CD8-positive, alpha-beta memory T cell (primary cell): ENCODE measurements at regions not wholly inside any gene's neighbourhood (a gene's known extent, or its start where the extent isn't known, plus 50 kb on each side); places are given as distances from the start of the nearest gene placed in this dataset.

ENCODE experiments used
- CTCF ChIA-PET: fragments of 350-600 bp; sonication (Branson Sonifier 250); formaldehyde crosslinking; loops from one replicate; lab custom pipeline; 2021; ENCODE audit warnings: antibody characterized with exemption; lab: Charles Lee
- POLR2A ChIA-PET: fragments of 350-600 bp; sonication (Branson Sonifier 250); formaldehyde crosslinking; loops from one replicate; lab custom pipeline; 2021; ENCODE audit warnings: antibody characterized with exemption; lab: Charles Lee
- DNase-seq, 5 donors: peaks; one replicate each; pipeline versions ENCODE4 v3.0.0 to v3.0.0-alpha.2; 2020 to 2022; ENCODE audit warnings: mixed read lengths in 1 of 5
- H3K27ac ChIP-seq: one replicate; pipeline ENCODE4 v1.7.0; 2013; ENCODE audit warnings: low read depth, mild to moderate bottlenecking, low read length, moderate library complexity
- H3K27me3 ChIP-seq: 2 replicates; pipeline ENCODE4 v1.7.0; 2013; ENCODE audit warnings: low read length, mild to moderate bottlenecking; ENCODE audit not compliant: insufficient read depth, poor library complexity, severe bottlenecking
- H3K36me3 ChIP-seq: 2 replicates; pipeline ENCODE4 v1.7.0; 2013; ENCODE audit warnings: mild to moderate bottlenecking, low read length, moderate library complexity; ENCODE audit not compliant: insufficient read depth
- H3K4me1 ChIP-seq: 2 replicates; pipeline ENCODE4 v1.7.0; 2013; ENCODE audit warnings: mild to moderate bottlenecking, low read length, moderate library complexity; ENCODE audit not compliant: insufficient read depth
- H3K4me3 ChIP-seq: 2 replicates; pipeline ENCODE4 v1.7.0; 2013; ENCODE audit warnings: mild to moderate bottlenecking, low read length
- H3K9me3 ChIP-seq: 2 replicates; pipeline ENCODE4 v1.7.0; 2013; ENCODE audit warnings: mild to moderate bottlenecking, low read length
- H3K27ac Mint-ChIP-seq, 8 donors: one replicate each; pipeline ENCODE4 v1.8.0; 2020 to 2021; ENCODE audit warnings: mixed read lengths in 8 of 8, mild to moderate bottlenecking in 6 of 8, inconsistent platforms in 3 of 8, moderate library complexity in 3 of 8
- H3K27me3 Mint-ChIP-seq, 2 donors: one replicate each; pipeline ENCODE4 v1.8.0; 2020 to 2021; ENCODE audit warnings: mixed read lengths in 2 of 2, mild to moderate bottlenecking in 1 of 2, moderate library complexity in 1 of 2
- H3K36me3 Mint-ChIP-seq, 3 donors: one replicate each; pipeline ENCODE4 v1.8.0; 2020 to 2021; ENCODE audit warnings: mixed read lengths in 3 of 3, inconsistent platforms in 1 of 3, mild to moderate bottlenecking in 1 of 3
- H3K4me1 Mint-ChIP-seq, 3 donors: one replicate each; pipeline ENCODE4 v1.8.0; 2020 to 2021; ENCODE audit warnings: mixed read lengths in 3 of 3, inconsistent platforms in 1 of 3, mild to moderate bottlenecking in 1 of 3
- H3K4me3 Mint-ChIP-seq, 7 donors: one replicate each; pipeline ENCODE4 v1.8.0; 2020 to 2021; ENCODE audit warnings: mixed read lengths in 7 of 7, mild to moderate bottlenecking in 6 of 7, moderate library complexity in 4 of 7, inconsistent platforms in 2 of 7
- H3K9me3 Mint-ChIP-seq, 5 donors: one replicate each; pipeline ENCODE4 v1.8.0; 2020 to 2022; ENCODE audit warnings: mixed read lengths in 5 of 5, mild to moderate bottlenecking in 3 of 5, moderate library complexity in 2 of 5, inconsistent platforms in 1 of 5

- H3K27ac ChIP-seq: no peak overlapping the region
- H3K4me3 Mint-ChIP-seq: no peak overlapping the region
- no peaks in the 10 kb centered on the region for H3K4me1 ChIP-seq
- no peaks in the 10 kb centered on the region for H3K27me3 Mint-ChIP-seq
- CTCF ChIA-PET: no interaction called here
- no peaks in the 10 kb centered on the region for H3K36me3 Mint-ChIP-seq
- no peaks in the 10 kb centered on the region for H3K4me1 Mint-ChIP-seq
- no peaks in the 10 kb centered on the region for H3K9me3 ChIP-seq
- no peaks in the 10 kb centered on the region for H3K36me3 ChIP-seq
- H3K4me3 ChIP-seq: no peak overlapping the region
- no peak for DNase-seq
- H3K27me3 ChIP-seq: no peaks in the 10 kb centered on the region
- no peak overlapping the region for H3K27ac Mint-ChIP-seq
- H3K9me3 Mint-ChIP-seq: peaks cover 0 to 14% (median 10%) of the 10 kb centered on the region in 5 donors
- POLR2A ChIA-PET: no interaction called here
These were observed 2772.2 kb downstream of the PCDH9 start for GRCh38 chr13:64457976-64458375.

DNA sequence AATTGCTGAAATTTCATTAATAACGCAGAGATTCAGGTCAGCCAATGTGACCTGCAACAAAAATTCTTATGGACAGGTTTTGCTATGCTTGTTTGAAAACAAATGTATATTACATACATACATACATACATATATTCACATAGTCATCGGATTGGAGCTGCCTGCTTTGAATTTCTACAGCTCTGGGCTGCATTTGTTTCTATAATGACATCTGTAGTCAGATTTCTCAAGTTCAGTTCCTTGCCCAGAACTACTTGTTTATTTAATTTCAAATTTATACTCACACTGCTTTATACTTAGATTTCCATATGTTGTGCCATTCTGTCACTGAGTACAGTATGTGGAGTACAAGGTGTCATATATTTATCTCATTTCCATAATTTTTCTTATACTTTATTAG, 2775.0 kb downstream of the PCDH9 start:
- Histone ChIP-seq H3K4me3 (no peak overlapping the region), H3K4me1 (no peaks in the 10 kb centered on the region), H3K9me3 (no peaks in the 10 kb centered on the region), H3K27ac (no peak overlapping the region), H3K27me3 (no peaks in the 10 kb centered on the region), H3K36me3 (no peaks in the 10 kb centered on the region)
- POLR2A ChIA-PET: no interaction called here
- CTCF ChIA-PET: no interaction called here
- Mint-ChIP-seq H3K27ac (no peak overlapping the region), H3K27me3 (no peaks in the 10 kb centered on the region), H3K4me3 (no peak overlapping the region), H3K4me1 (no peaks in the 10 kb centered on the region), H3K9me3 (peaks cover 0 to 27% (median 12%) of the 10 kb centered on the region in 5 donors), H3K36me3 (no peaks in the 10 kb centered on the region)
- DNase-seq: no peak

DNA sequence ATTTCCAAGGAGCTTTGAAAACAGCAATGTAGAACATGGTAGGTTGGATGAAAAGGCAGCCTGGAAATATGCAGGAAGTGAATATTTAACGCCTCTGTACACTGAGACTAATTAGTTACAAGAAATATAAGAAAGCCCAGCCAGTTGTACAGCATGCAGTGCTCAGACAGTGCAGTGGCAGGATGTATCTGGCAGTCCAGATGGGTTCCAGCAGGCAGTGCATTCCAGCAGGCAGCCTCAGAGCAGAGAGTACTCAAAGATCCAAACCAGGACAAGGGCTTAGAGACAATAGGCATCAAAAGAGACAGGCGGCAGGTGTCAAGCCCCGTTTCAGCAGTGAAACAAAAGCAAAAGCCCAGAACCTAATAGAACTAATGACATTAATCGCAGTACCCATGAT, 2776.3 kb downstream of the PCDH9 start:
- H3K27me3 ChIP-seq: no peaks in the 10 kb centered on the region
- no peaks in the 10 kb centered on the region for H3K4me1 ChIP-seq
- no peak overlapping the region for H3K27ac Mint-ChIP-seq
- CTCF ChIA-PET: no interaction called here
- no peaks in the 10 kb centered on the region for H3K4me1 Mint-ChIP-seq
- no peak for DNase-seq
- POLR2A ChIA-PET: no interaction called here
- peaks cover 0 to 27% (median 4%) of the 10 kb centered on the region in 5 donors for H3K9me3 Mint-ChIP-seq
- H3K27ac ChIP-seq: no peak overlapping the region
- H3K36me3 Mint-ChIP-seq: no peaks in the 10 kb centered on the region
- no peaks in the 10 kb centered on the region for H3K27me3 Mint-ChIP-seq
- H3K36me3 ChIP-seq: no peaks in the 10 kb centered on the region
- H3K9me3 ChIP-seq: no peaks in the 10 kb centered on the region
- no peak overlapping the region for H3K4me3 Mint-ChIP-seq
- H3K4me3 ChIP-seq: no peak overlapping the region

DNA sequence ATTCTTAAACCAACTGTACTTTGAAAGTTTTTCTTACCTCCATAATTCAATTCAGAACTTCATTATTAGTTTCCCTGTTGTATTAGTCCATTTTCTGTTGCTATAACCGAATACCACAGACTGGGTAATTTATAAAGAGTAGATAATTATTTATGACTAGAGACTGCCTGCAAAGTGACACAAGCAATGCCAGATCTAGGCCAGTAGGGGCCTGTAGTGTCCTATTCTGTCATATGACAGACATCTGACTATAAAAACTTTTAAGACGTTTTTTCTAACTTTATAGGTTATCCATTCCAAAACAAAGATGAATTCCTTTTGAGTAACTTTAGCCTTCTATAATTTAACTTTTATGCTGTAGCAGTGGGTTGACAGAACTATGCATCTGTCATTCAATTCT, 2783.8 kb downstream of the PCDH9 start:
- H3K27me3 ChIP-seq: no peaks in the 10 kb centered on the region
- no peaks in the 10 kb centered on the region for H3K9me3 ChIP-seq
- Mint-ChIP-seq H3K27ac (peak overlapping the region in 1 of 8 donors; percentile 36), H3K36me3 (no peaks in the 10 kb centered on the region), H3K4me3 (no peak overlapping the region), H3K4me1 (no peaks in the 10 kb centered on the region), H3K9me3 (peaks cover 1 to 26% (median 7%) of the 10 kb centered on the region in 5 donors), H3K27me3 (no peaks in the 10 kb centered on the region)
- H3K4me3 ChIP-seq: no peak overlapping the region
- no peaks in the 10 kb centered on the region for H3K4me1 ChIP-seq
- POLR2A ChIA-PET: no interaction called here
- no peak for DNase-seq
- H3K36me3 ChIP-seq: no peaks in the 10 kb centered on the region
- CTCF ChIA-PET: no interaction called here
- no peak overlapping the region for H3K27ac ChIP-seq

- Mint-ChIP-seq H3K4me3 (no peak overlapping the region), H3K36me3 (no peaks in the 10 kb centered on the region), H3K27me3 (no peaks in the 10 kb centered on the region), H3K9me3 (peaks cover 0 to 9% (median 4%) of the 10 kb centered on the region in 5 donors), H3K27ac (no peak overlapping the region), H3K4me1 (no peaks in the 10 kb centered on the region)
- no peak overlapping the region for H3K27ac ChIP-seq
- ChIA-PET CTCF (no interaction called here), POLR2A (no interaction called here)
- no peak for DNase-seq
- no peaks in the 10 kb centered on the region for H3K9me3 ChIP-seq
- no peaks in the 10 kb centered on the region for H3K4me1 ChIP-seq
- no peaks in the 10 kb centered on the region for H3K27me3 ChIP-seq
- no peak overlapping the region for H3K4me3 ChIP-seq
- no peaks in the 10 kb centered on the region for H3K36me3 ChIP-seq
These were observed 2788.4 kb downstream of the PCDH9 start for GRCh38 chr13:64441740-64442139.

DNA sequence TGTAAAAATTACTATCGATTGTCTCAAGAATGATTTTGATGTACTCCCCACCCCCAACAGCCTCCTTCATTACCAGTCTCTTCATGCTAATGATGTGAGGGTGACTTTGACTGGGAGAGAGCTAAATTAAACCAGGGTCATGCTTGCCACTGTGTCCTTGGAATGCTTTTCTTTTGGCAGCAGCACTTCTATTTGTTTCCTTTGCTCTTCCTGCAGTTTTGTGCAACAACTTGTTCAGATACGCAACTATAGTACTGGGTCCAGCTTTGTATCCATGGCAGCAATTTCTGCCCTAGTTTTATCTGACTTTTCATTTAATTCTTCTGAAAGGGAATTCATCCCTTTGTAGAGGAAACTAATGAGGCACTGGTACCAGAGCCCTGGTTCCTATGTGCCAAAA, 2792.1 kb downstream of the PCDH9 start:
- Histone ChIP-seq H3K36me3 (no peaks in the 10 kb centered on the region), H3K9me3 (no peaks in the 10 kb centered on the region), H3K4me3 (no peak overlapping the region), H3K4me1 (no peaks in the 10 kb centered on the region), H3K27ac (no peak overlapping the region), H3K27me3 (no peaks in the 10 kb centered on the region)
- DNase-seq: no peak
- POLR2A ChIA-PET: no interaction called here
- H3K4me3 Mint-ChIP-seq: no peak overlapping the region
- H3K4me1 Mint-ChIP-seq: no peaks in the 10 kb centered on the region
- no peaks in the 10 kb centered on the region for H3K27me3 Mint-ChIP-seq
- no peak overlapping the region for H3K27ac Mint-ChIP-seq
- CTCF ChIA-PET: no interaction called here
- no peaks in the 10 kb centered on the region for H3K36me3 Mint-ChIP-seq
- H3K9me3 Mint-ChIP-seq: peaks cover 1 to 20% (median 9%) of the 10 kb centered on the region in 5 donors

DNA sequence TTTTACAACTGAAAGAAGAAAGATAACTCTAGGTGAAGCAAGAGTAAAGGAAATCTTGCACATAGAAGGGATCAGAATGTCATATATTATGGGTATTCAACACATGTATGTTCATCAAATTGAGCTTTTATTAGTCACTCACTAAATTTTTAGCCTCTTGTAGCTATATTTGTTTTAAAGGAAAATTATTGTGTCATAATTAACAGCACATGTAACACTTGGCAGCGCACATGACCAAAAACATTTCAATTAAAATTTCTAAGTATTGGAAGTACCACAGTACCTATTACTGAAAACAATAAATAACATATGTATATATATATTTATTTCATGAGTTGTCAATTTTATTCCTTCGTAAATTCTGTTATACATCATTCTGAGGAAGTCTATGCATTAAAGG, 2800.4 kb downstream of the PCDH9 start:
- Mint-ChIP-seq H3K9me3 (peaks cover 0 to 8% (median 4%) of the 10 kb centered on the region in 5 donors), H3K36me3 (no peaks in the 10 kb centered on the region), H3K4me3 (no peak overlapping the region), H3K27me3 (no peaks in the 10 kb centered on the region), H3K27ac (no peak overlapping the region), H3K4me1 (no peaks in the 10 kb centered on the region)
- no peaks in the 10 kb centered on the region for H3K9me3 ChIP-seq
- no peak for DNase-seq
- no peaks in the 10 kb centered on the region for H3K4me1 ChIP-seq
- H3K4me3 ChIP-seq: no peak overlapping the region
- ChIA-PET POLR2A (no interaction called here), CTCF (no interaction called here)
- H3K27ac ChIP-seq: no peak overlapping the region
- H3K27me3 ChIP-seq: no peaks in the 10 kb centered on the region
- no peaks in the 10 kb centered on the region for H3K36me3 ChIP-seq

- H3K4me1 ChIP-seq: no peaks in the 10 kb centered on the region
- peaks cover 0 to 10% (median 4%) of the 10 kb centered on the region in 5 donors for H3K9me3 Mint-ChIP-seq
- no peak for DNase-seq
- CTCF ChIA-PET: no interaction called here
- POLR2A ChIA-PET: no interaction called here
- no peaks in the 10 kb centered on the region for H3K9me3 ChIP-seq
- H3K27me3 ChIP-seq: no peaks in the 10 kb centered on the region
- no peak overlapping the region for H3K27ac Mint-ChIP-seq
- no peaks in the 10 kb centered on the region for H3K27me3 Mint-ChIP-seq
- H3K27ac ChIP-seq: no peak overlapping the region
- no peak overlapping the region for H3K4me3 ChIP-seq
- H3K36me3 ChIP-seq: no peaks in the 10 kb centered on the region
- H3K36me3 Mint-ChIP-seq: no peaks in the 10 kb centered on the region
- H3K4me1 Mint-ChIP-seq: no peaks in the 10 kb centered on the region
- no peak overlapping the region for H3K4me3 Mint-ChIP-seq
These were observed 2801.9 kb downstream of the PCDH9 start for GRCh38 chr13:64428196-64428595.

GRCh38 chr13:64423467-64423866, 2806.7 kb downstream of the PCDH9 start:
- Histone ChIP-seq H3K36me3 (no peaks in the 10 kb centered on the region), H3K9me3 (no peaks in the 10 kb centered on the region), H3K4me1 (no peaks in the 10 kb centered on the region), H3K27me3 (no peaks in the 10 kb centered on the region), H3K27ac (no peak overlapping the region), H3K4me3 (no peak overlapping the region)
- Mint-ChIP-seq H3K27ac (no peak overlapping the region), H3K27me3 (no peaks in the 10 kb centered on the region), H3K4me1 (no peaks in the 10 kb centered on the region), H3K36me3 (no peaks in the 10 kb centered on the region), H3K4me3 (no peak overlapping the region), H3K9me3 (peaks cover 0 to 22% (median 5%) of the 10 kb centered on the region in 5 donors)
- DNase-seq: no peak
- ChIA-PET POLR2A (no interaction called here), CTCF (no interaction called here)
